Mesenteric fat pad (tissue), 1 donor: ENCODE measurements at regions not wholly inside any gene's neighbourhood (a gene's known extent, or its start where the extent isn't known, plus 50 kb on each side); places are given as distances from the start of the nearest gene placed in this dataset.

Source experiments
- DNase-seq: peaks from one replicate; pipeline ENCODE4 v3.0.0-alpha.2; 2020; ENCODE audit warnings: low spot score
- donor health status: DM: yes; HTN: yes; CAD: no.

DNA sequence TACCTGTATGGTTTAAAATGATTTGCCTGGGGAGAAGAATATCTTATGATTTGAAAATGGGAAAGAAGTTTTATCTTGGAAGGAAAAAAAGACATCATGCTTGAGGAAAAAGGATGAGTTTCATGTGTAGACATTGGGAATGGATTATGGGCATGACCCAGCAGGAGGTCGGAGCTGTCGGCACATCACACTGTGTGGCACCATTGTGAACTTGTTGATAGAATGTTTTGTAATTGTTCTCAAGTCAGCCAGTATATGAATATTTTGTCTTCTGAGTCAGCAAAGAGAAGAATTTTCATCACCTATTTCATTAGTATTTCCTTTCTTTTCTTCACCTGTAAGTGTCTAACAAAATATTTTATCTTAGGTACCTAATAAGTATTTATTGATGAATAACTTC lies 60.0 kb upstream of the HMGA2 start:
- DNase-seq, result no peak

DNA sequence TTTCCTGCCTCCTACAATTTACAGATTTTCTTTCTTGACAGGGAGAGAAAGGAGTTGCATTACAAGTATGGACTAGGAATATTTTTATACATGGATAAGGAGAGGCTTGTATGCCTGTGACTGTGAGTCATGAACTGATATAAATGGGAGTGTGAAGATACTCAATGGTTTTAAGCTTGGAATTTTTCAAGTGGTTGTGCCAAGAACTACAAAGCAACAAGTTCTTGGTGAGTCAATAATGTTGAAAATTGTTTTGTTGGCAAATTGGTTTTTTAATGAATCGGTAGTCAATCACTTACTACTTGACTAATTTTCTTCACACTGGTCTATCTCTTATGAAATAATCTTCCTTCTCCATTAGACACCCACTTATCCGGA lies 58.9 kb upstream of the HMGA2 start:
- no peak for DNase-seq

DNA sequence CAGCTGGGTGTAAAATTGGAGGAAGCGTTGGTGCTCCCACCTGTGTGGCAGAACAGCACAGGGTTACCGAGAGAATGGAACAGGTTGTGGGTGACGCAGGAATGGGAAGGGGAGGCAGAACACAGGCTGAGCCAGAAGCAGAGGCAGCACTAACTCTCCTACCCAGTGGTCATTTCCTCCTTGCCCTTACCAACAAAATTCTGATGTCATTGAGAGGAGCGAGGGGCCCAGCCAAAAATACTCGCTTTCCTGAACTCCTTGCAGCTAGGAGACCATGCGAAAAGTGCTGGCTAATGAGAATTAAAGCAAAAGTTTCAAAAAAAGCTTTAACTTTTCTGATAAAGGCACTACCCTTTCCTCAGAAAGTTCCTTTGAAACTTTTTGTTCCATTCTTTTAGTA lies 54.4 kb upstream of the HMGA2 start:
- DNase-seq, result no peak
